GM03348 (cell line): ENCODE measurements at regions not wholly inside any gene's neighbourhood (a gene's known extent, or its start where the extent isn't known, plus 50 kb on each side); places are given as distances from the start of the nearest gene placed in this dataset.

Source experiments
- DNase-seq: peaks from one replicate; pipeline ENCODE4 v3.0.0; 2012; ENCODE audit warnings: low spot score

GRCh38 chr6:14966096-14966905, 279.6 kb upstream of the JARID2 start:
- peak; percentile 37 for DNase-seq

GRCh38 chr6:14966906-14967711, 278.8 kb upstream of the JARID2 start:
- DNase-seq = no peak

DNA sequence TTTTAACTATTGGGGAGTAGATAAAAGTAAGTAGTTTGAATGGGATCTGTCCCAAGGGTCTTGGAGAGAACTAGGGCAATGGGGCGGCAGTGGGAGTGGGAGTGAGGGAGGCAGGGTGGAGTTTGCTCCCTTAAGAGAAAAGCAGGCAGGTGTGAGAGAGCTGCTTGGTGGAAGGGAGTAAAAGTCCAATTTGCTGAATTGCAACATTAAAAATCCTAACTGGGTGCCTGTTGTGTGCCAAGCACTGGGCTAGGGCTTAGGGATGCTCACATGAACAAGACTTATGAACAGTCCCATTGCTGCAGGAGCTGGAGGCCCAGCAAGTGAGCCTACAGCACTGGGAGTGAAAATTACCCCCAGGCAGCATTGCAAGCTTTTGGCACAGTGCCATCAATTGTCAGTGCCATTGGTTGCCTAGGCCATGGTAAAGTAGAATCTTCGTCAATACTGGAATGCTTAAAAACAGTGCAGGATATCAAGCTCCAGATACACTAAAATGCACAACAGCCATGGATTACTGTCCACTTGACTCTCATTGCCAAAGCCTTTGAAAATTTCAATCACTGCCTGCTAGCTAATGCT, 277.7 kb upstream of the JARID2 start:
- DNase-seq = no peak

GRCh38 chr6:14969126-14969525, 276.7 kb upstream of the JARID2 start:
- DNase-seq = no peak

GRCh38 chr6:14972379-14973067, 273.3 kb upstream of the JARID2 start:
- no peak for DNase-seq

DNA sequence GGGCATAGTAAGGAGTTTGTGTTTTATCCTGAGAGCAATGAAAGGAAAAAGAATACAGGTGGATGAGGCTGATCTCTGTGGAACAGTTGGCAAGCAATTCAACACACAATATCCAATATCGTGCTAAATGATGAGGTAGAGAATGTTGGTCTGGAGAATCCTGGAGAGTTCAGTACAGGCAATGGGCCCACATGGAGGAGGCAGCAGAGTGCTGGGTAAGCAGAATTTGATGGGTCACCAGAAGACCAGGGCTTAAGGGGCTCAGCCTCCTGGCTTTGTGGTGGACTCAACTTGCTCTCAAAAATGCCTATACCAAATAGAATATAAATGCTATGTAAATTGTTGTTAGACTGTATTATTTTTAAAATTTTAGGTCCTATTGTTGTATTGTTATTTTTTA, 271.5 kb upstream of the JARID2 start:
- DNase-seq = no peak

GRCh38 chr6:14974792-14975470, 270.9 kb upstream of the JARID2 start:
- DNase-seq = no peak

- no peak for DNase-seq
Observed at GRCh38 chr6:14975471-14975817, 270.4 kb upstream of the JARID2 start.

GRCh38 chr6:14977747-14978382, 268.0 kb upstream of the JARID2 start:
- DNase-seq = no peak

DNA sequence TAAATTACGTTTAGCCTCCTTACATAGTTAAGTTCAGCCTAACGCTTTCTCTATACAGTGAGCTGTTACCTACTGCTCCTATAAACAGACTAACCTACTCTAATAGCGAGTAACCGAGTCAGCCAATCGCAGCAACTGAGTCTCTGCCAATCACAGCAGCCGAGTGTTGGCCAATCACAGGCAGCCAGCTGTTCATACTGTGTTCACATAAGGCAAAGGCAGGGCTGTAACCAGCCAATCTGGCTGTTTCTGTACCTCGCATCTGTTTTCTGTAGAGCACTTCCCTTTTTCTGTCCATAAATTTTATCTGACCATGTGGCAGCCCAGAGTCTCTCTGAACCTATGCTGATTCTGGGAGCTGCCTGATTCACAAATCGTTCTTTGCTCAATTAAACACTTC, 263.9 kb upstream of the JARID2 start:
- DNase-seq = no peak

DNA sequence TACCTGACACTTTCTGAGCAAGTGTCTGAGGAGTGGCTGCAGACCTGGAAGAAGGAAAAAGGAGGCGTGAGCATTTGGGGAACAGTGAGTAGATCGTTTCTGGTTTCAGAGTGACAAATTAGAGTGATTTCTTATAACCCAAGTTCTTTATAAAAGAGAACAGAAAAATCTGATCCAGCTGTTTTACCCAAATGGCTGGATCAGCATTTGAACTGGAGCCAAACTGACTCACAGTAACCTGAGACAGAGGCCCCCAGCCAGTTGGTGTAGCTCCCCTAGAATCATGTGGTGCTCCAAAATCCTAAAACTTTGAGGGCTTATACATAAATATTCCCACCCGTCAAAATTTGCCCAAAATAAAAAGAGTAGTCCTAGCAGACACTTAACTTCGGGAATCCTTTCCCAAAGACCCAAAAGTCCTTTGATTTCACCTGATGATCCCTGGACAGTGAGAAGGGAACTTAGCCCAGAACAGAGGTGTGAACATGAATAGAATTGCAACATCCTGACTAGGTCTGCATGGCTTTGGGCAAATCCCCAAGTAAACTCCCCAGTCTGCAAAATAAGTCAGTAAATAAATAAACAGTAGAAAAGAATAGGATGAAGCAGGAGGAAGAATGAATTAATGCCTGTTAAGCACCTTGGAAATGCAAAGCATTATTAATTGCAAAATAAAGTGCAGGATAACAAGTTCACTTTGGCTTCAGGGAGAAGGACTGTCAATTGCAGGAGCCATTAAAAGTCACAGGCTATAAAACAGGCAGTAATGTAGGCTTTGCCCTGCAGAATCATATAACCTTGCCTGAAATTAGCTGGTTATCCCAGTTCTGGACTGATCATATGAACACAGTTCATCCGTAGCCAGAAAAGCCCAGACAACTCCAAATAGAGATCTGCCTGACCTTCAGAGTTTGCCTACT, 262.0 kb upstream of the JARID2 start:
- no peak for DNase-seq

GRCh38 chr6:14984519-14984853, 261.4 kb upstream of the JARID2 start:
- peak; percentile 35 for DNase-seq

DNA sequence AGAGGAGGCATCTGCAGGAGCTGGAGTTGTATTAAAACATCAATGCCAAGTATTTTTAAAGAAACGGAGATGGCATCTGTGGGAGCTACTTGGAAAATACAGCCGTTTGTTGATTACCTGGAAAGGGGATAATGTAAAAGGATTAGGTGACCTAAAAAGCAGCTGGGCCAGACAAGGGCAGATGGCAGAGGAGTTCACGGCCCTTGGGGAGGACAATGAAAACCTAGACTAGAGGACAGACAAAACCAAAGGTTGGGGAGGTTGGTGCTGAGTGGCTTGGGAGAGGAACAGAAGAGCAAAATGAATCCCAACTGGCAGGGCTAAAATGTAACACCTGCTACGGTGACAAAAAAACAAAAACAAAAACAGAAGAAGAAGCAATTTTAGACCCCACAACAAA, 260.5 kb upstream of the JARID2 start:
- DNase-seq = no peak

DNA sequence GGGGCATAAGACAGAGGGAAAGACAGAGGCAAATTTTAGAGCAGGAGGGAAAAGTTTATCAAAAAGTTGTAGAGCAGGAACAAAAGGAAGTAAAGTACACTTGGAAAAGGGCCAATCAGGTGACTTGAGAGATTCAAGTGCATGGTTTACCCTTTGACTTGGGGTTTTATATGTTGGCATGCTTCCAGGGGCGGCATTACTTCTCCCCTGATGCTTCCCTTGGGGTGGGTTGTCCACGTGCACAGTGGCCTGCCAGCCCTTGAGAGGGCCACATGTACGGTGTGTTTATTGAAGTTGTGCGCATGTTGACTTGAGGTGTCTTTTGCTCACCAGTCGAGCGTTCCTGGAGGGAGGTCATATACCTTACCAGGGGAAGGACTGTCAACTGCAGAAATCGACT, 259.5 kb upstream of the JARID2 start:
- no peak for DNase-seq

- DNase-seq = no peak
Observed at GRCh38 chr6:14987490-14987889, 258.4 kb upstream of the JARID2 start.

DNA sequence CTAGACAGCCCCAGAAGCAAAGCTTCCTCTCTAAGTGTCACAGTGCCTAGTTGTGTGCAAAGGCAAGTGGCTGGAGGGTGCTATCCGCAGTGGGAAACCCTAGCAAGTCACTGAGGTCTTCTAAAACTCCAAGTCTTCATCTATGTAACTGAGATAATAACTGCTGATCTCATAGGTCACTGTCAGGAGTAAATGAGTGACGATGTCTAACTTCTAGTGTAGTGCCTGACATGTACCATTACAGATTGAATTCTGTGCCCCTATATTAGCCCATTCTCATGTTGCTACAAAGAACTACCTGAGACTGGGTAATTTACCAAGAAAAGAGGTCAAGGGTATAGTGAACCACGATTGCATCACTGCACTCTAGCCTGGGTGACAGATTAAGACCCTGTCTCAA, 253.5 kb upstream of the JARID2 start:
- no peak for DNase-seq

DNA sequence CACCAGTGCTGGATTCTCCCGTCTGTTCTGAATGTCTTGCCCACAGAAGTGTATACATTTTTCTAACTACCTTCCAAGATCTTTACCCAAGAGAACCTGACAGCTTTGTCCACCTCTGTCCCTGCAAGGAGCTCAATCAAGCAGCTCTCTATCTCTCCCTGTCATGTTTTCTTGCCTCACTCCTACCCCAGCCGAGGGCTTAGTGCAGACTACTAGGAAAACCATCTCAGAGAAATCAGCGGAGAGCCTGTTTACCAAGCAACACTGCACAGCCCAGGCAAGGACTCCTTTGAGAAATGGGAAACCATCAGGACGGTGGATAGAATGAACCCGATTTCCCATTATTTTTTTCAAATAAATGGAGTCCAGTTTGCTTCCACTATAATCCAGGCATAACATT, 250.7 kb upstream of the JARID2 start:
- DNase-seq = no peak

GRCh38 chr6:14995966-14996602, 249.8 kb upstream of the JARID2 start:
- no peak for DNase-seq

GRCh38 chr6:14996892-14997291, 249.0 kb upstream of the JARID2 start:
- DNase-seq = no peak

GRCh38 chr6:14997507-14997906, 248.4 kb upstream of the JARID2 start:
- no peak for DNase-seq
